RWPE1 (cell line): ENCODE measurements at regions not wholly inside any gene's neighbourhood (a gene's known extent, or its start where the extent isn't known, plus 50 kb on each side); places are given as distances from the start of the nearest gene placed in this dataset.

Experiments used
- CTCF ChIA-PET: fragments of 350-600 bp; sonication (Branson Sonifier 250); formaldehyde crosslinking; extraction: SDS; loops from one replicate; lab custom pipeline; 2021; lab: Yijun Ruan, JAX
- POLR2A ChIA-PET: fragments of 400-600 bp; formaldehyde crosslinking; extraction: SDS; loops from one replicate; lab custom pipeline; 2020; ENCODE audit warnings: antibody characterized with exemption; ENCODE audit not compliant: low non-redundant PET; lab: Yijun Ruan, JAX
- DNase-seq: peaks from one replicate; pipeline ENCODE4 v3.0.0; 2012; ENCODE audit warnings: low spot score
- H3K27ac ChIP-seq: fragments of 450-650 bp; 2 replicates; pipeline ENCODE4 v1.5.1; 2017
- CTCF ChIP-seq: fragments of 450-650 bp; conservative IDR thresholded peaks from 2 replicates; pipeline ENCODE4 v1.5.1; 2017; ENCODE audit warnings: low read depth, mild to moderate bottlenecking

GRCh38 chr20:7389216-7389615 is 551.0 kb downstream of the HAO1 start:
- no peak for DNase-seq
- ChIA-PET CTCF (no interaction called here), POLR2A (no interaction called here)
- no peak overlapping the region for H3K27ac ChIP-seq
- no peak for TF ChIP-seq CTCF

- DNase-seq = no peak
- TF ChIP-seq CTCF = no peak
- no peak overlapping the region for H3K27ac ChIP-seq
- ChIA-PET POLR2A (no interaction called here), CTCF (no interaction called here)
Observed at GRCh38 chr20:7392542-7393206, 547.6 kb downstream of the HAO1 start.

- H3K27ac ChIP-seq = no peak overlapping the region
- ChIA-PET POLR2A (no interaction called here), CTCF (no interaction called here)
- DNase-seq = no peak
- no peak for TF ChIP-seq CTCF
Observed at GRCh38 chr20:7399114-7399513, 541.1 kb downstream of the HAO1 start.

GRCh38 chr20:7399575-7399974 is 540.7 kb downstream of the HAO1 start:
- DNase-seq = no peak
- ChIA-PET POLR2A (no interaction called here), CTCF (no interaction called here)
- no peak for TF ChIP-seq CTCF
- H3K27ac ChIP-seq = no peak overlapping the region

GRCh38 chr20:7406671-7407070 is 533.6 kb downstream of the HAO1 start:
- ChIA-PET POLR2A (no interaction called here), CTCF (interaction anchor here (0.6 kb wide), 1 partner anchor 647 kb away, joined by 4 read pairs; no protein-coding TSS in a partner anchor)

GRCh38 chr20:7410150-7410549 is 530.1 kb downstream of the HAO1 start:
- no peak for TF ChIP-seq CTCF
- no peak overlapping the region for H3K27ac ChIP-seq
- no peak for DNase-seq
- CTCF ChIA-PET = interaction anchor here (1.0 kb wide), 1 partner anchor 334 kb away, joined by 3 read pairs; no protein-coding TSS in a partner anchor
- POLR2A ChIA-PET = no interaction called here

More at GRCh38 chr20:7406671-7407070, 533.6 kb downstream of the HAO1 start:
- no peak overlapping the region for H3K27ac ChIP-seq
- no peak for TF ChIP-seq CTCF
- no peak for DNase-seq
